SK-N-SH (cell line): ENCODE measurements at regions not wholly inside any gene's neighbourhood (a gene's known extent, or its start where the extent isn't known, plus 50 kb on each side); places are given as distances from the start of the nearest gene placed in this dataset.

Experiments
- CTCF ChIA-PET: fragments of 300-600, 350-600 bp; formaldehyde crosslinking; extraction: SDS; loops from one replicate; lab custom pipeline; 2021; lab: Yijun Ruan, JAX
- POLR2A ChIA-PET: fragments of 350-600 bp; sonication (Branson Sonifier 250); formaldehyde crosslinking; extraction: SDS; loops from one replicate; lab custom pipeline; 2020; ENCODE audit warnings: antibody characterized with exemption, inconsistent platforms; lab: Yijun Ruan, JAX
- DNase-seq: peaks from one replicate; pipeline ENCODE4 v3.0.0; 2012
- H2AFZ ChIP-seq: fragments of 200-600 bp; sonication (generic); 2 replicates; pipeline ENCODE4 v1.8.1; 2016; ENCODE audit warnings: antibody characterized with exemption, mild to moderate bottlenecking, low read depth
- H3F3A ChIP-seq: fragments of 200-600 bp; sonication (generic); replicated peaks from 2 replicates; pipeline ENCODE3; 2016; ENCODE audit warnings: antibody characterized with exemption, mild to moderate bottlenecking; ENCODE audit not compliant: insufficient read depth
- H3K27ac ChIP-seq, 2 experiments: fragments of 200-500 bp in 1 of 2; fragments of 200-600 bp in 1 of 2; sonication (Bioruptor generic) in 1 of 2; sonication (generic), shearing (Covaris generic) in 1 of 2; 2 replicates each; pipeline versions ENCODE4 v1.5.1 to v1.6.1; 2014 to 2016; ENCODE audit warnings: low read depth in 2 of 2, inconsistent platforms in 1 of 2, low read length in 1 of 2, mild to moderate bottlenecking in 1 of 2, mixed read lengths in 1 of 2
- H3K27me3 ChIP-seq: fragments of 200-600 bp; sonication (generic), shearing (Covaris generic); 2 replicates; pipeline ENCODE4 v1.6.1; 2016; ENCODE audit warnings: mixed run types; ENCODE audit not compliant: insufficient read depth
- H3K36me3 ChIP-seq, 2 experiments: fragments of 200-500 bp in 1 of 2; fragments of 200-600 bp in 1 of 2; sonication (Bioruptor generic) in 1 of 2; sonication (generic) in 1 of 2; replicated peaks in 1 of 2; 2 replicates each; pipeline versions ENCODE3 to v1.5.1; 2014 to 2016; ENCODE audit warnings: low read length in 1 of 2, mild to moderate bottlenecking in 1 of 2; ENCODE audit not compliant: insufficient read depth in 2 of 2, control insufficient read depth in 1 of 2
- H3K4me1 ChIP-seq, 2 experiments: fragments of 200-500 bp in 1 of 2; fragments of 200-600 bp in 1 of 2; sonication (Bioruptor generic) in 1 of 2; sonication (generic), shearing (Covaris generic) in 1 of 2; 2 replicates each; pipeline versions ENCODE4 v1.5.1 to v1.6.1; 2014 to 2016; ENCODE audit warnings: low read depth in 1 of 2, low read length in 1 of 2, mixed run types in 1 of 2; ENCODE audit not compliant: insufficient read depth in 2 of 2, control insufficient read depth in 1 of 2
- H3K4me2 ChIP-seq: fragments of 200-600 bp; sonication (generic), shearing (Covaris generic); 2 replicates; pipeline ENCODE4 v1.6.1; 2017; ENCODE audit warnings: mixed run types
- H3K4me3 ChIP-seq, 2 experiments: fragments of 200-500 bp in 1 of 2; fragments of 200-600 bp in 1 of 2; sonication (Bioruptor generic) in 1 of 2; sonication (generic), shearing (Covaris generic) in 1 of 2; 2 replicates each; pipeline versions ENCODE4 v1.5.1 to v1.8.1; 2014 to 2016; ENCODE audit warnings: low read depth in 2 of 2, inconsistent platforms in 1 of 2, low read length in 1 of 2, mild to moderate bottlenecking in 1 of 2, mixed read lengths in 1 of 2, moderate library complexity in 1 of 2
- H3K79me2 ChIP-seq: fragments of 200-600 bp; sonication (generic); 2 replicates; pipeline ENCODE4 v1.8.1; 2017; ENCODE audit warnings: mild to moderate bottlenecking; ENCODE audit not compliant: insufficient read depth
- H3K9ac ChIP-seq: fragments of 200-600 bp; sonication (generic); 2 replicates; pipeline ENCODE4 v1.6.1; 2017; ENCODE audit warnings: mixed run types
- H3K9me2 ChIP-seq: fragments of 200-600 bp; sonication (generic); 2 replicates; pipeline ENCODE4 v1.6.1; 2017; ENCODE audit warnings: mixed run types
- H3K9me3 ChIP-seq: fragments of 200-600 bp; sonication (generic); 2 replicates; pipeline ENCODE4 v1.6.1; 2017; ENCODE audit warnings: mixed run types, mild to moderate bottlenecking, moderate library complexity
- H4K20me1 ChIP-seq: fragments of 200-600 bp; sonication (generic); 2 replicates; pipeline ENCODE4 v1.6.1; 2017; ENCODE audit warnings: mild to moderate bottlenecking, mixed run types; ENCODE audit not compliant: insufficient read depth
- ELF1 ChIP-seq: IDR thresholded peaks from 2 replicates; pipeline ENCODE4 v1.4.0; 2012
- EP300 ChIP-seq, 2 experiments: IDR thresholded peaks; 2 replicates each; pipeline versions ENCODE4 v1.4.0 to v1.6.1; 2012; ENCODE audit warnings: borderline replicate concordance in 1 of 2, low read depth in 1 of 2, low read length in 1 of 2
- EZH2phosphoT487 ChIP-seq: fragments of 200-600 bp; sonication (generic); IDR thresholded peaks from 2 replicates; pipeline ENCODE4 v1.6.1; 2017; ENCODE audit warnings: low read depth, mixed run types, mild to moderate bottlenecking, antibody characterized with exemption, moderate library complexity, borderline replicate concordance
- GATA2 ChIP-seq: sonication (generic); formaldehyde crosslinking; IDR thresholded peaks from 2 replicates; pipeline ENCODE4 v1.5.0; 2020; ENCODE audit warnings: mild to moderate bottlenecking, missing genetic modification reagents
- NRF1 ChIP-seq: IDR thresholded peaks from 2 replicates; pipeline ENCODE4 v1.6.1; 2012; ENCODE audit warnings: low read depth, mild to moderate bottlenecking, low read length
- PBX3 ChIP-seq: IDR thresholded peaks from 2 replicates; pipeline ENCODE4; 2012
- POLR2AphosphoS5 ChIP-seq: IDR thresholded peaks from 2 replicates; pipeline ENCODE4 v1.6.1; 2012; ENCODE audit warnings: low read depth, low read length
- RCOR1 ChIP-seq: fragments of 150-350 bp; IDR thresholded peaks from 2 replicates; pipeline ENCODE4 v1.6.1; 2017; ENCODE audit warnings: antibody characterized with exemption, low read length
- RFX5 ChIP-seq: IDR thresholded peaks from 2 replicates; pipeline ENCODE4 v1.6.1; 2012; ENCODE audit warnings: mild to moderate bottlenecking, improper control_type of control experiment, low read length
- SMC3 ChIP-seq: IDR thresholded peaks from 2 replicates; pipeline ENCODE4 v1.6.1; 2012; ENCODE audit warnings: low read depth, low read length, improper control_type of control experiment
- TCF12 ChIP-seq: IDR thresholded peaks from 2 replicates; pipeline ENCODE4 v1.4.0; 2012
- ZBTB33 ChIP-seq: IDR thresholded peaks from 2 replicates; pipeline ENCODE4 v1.4.0; 2012; ENCODE audit warnings: low read depth, borderline replicate concordance
- WGBS: methylation state at CpG from one replicate; pipeline ENCODE4 v1.1.6; 2017; ENCODE audit warnings: low lambda C conversion rate; 5-methylcytosine and 5-hydroxymethylcytosine counted together

GRCh38 chr3:27802849-27803248, 80.7 kb upstream of the EOMES start:
- Histone ChIP-seq H3F3A (no peaks in the 10 kb centered on the region), H4K20me1 (no peaks in the 10 kb centered on the region), H3K4me1 (no peaks in the 10 kb centered on the region), H3K36me3 (no peaks in the 10 kb centered on the region), H3K9me3 (no peaks in the 10 kb centered on the region), H3K4me2 (no peak overlapping the region), H3K27ac (no peak overlapping the region), H3K27me3 (peaks cover 16% of the 10 kb centered on the region; the same call in 1 of the 2 replicates), H3K9me2 (no peaks in the 10 kb centered on the region), H3K9ac (no peak overlapping the region), H2AFZ (no peak overlapping the region), H3K79me2 (no peaks in the 10 kb centered on the region), H3K4me3 (no peak overlapping the region)
- ChIA-PET POLR2A (no interaction called here), CTCF (interaction anchor here (1.1 kb wide), 1 partner anchor 13 kb away, joined by 3 read pairs; no protein-coding TSS in a partner anchor)
- no peak for DNase-seq
- TF ChIP-seq PBX3 (no peak), RCOR1 (no peak), POLR2AphosphoS5 (no peak), EP300 (IDR thresholded peaks at IDR 0.05; ENCODE audit: borderline replicate concordance in 1 of 2, low read depth in 1 of 2, low read length in 1 of 2) (no peak), SMC3 (no peak), EZH2phosphoT487 (no peak)

- TF ChIP-seq NRF1 (no peak), RFX5 (no peak), GATA2 (no peak), ZBTB33 (no peak), TCF12 (no peak), PBX3 (no peak), POLR2AphosphoS5 (no peak), ELF1 (no peak)
- TF ChIP-seq, all 33 proteins: peak for 0
- Histone ChIP-seq H4K20me1 (no peaks in the 10 kb centered on the region), H3K4me1 (no peaks in the 10 kb centered on the region), H3K9me2 (no peaks in the 10 kb centered on the region), H3K9me3 (no peaks in the 10 kb centered on the region), H3K9ac (no peak overlapping the region), H3K27ac (no peak overlapping the region), H2AFZ (no peak overlapping the region), H3K79me2 (no peaks in the 10 kb centered on the region), H3K36me3 (no peaks in the 10 kb centered on the region), H3K27me3 (no peaks in the 10 kb centered on the region), H3K4me3 (no peak overlapping the region), H3K4me2 (no peak overlapping the region), H3F3A (no peaks in the 10 kb centered on the region)
- 0% methylated on average over 2 of the region's 2 CpGs for WGBS
- POLR2A ChIA-PET: no interaction called here
- DNase-seq: no peak
- CTCF ChIA-PET: interaction anchor here (0.6 to 0.9 kb wide), 2 partner anchors 16 to 449 kb away, joined by 3 read pairs; no protein-coding TSS in a partner anchor
Measured at GRCh38 chr3:27805282-27805681, 83.2 kb upstream of the EOMES start.
